HT-29 (cell line): ENCODE measurements at regions not wholly inside any gene's neighbourhood (a gene's known extent, or its start where the extent isn't known, plus 50 kb on each side); places are given as distances from the start of the nearest gene placed in this dataset.
A peak's percentile ranks its signal among the peaks of the same experiment; 100 is the strongest.
"Not testable (repeated sequence)": the region's sequence is repeated elsewhere in the genome, so short reads cannot be mapped to it uniquely, and the experiment has no call there.

Experiments used
- DNase-seq: peaks from one replicate; pipeline ENCODE4 v3.0.0-alpha.2; 2015; ENCODE audit warnings: low spot score

DNA sequence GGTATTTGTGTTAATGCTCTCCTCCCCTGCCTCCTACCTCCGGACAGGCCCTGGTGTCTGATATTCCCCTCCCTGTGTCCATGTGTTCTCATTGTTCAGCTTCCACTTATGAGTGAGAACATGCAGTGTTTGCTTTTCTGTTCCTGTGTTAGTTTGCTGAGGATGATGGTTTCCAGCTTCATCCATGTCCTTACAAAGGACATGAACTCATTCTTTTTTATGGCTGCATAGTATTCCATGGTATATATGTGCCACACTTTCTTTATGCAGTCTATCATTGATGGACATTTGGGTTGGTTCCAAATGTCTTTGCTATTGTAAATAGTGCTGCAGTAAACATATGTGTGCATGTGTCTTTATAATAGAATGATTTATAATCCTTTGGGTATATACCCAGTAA lies 105.2 kb upstream of the SNX2 start:
- DNase-seq, result not testable (repeated sequence)

DNA sequence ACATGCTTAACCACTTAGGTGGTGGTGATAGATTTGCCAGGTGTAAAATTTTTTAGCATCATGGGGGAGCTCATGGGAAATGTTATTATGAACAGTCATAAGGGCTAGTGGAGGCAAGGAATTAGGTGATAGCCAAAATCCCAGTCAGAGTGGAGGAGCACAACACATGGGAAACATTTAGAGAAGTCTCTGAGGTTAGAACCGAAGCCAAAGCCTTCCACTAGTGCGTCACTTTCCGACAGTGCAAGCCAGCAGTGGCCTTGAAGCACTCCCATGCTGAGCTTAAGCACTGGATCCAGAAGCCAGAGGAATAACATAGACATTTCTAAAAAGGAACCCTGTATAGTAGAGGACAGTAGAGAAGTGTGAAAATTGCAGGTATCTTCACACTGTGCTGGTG lies 101.5 kb upstream of the SNX2 start:
- no peak for DNase-seq

DNA sequence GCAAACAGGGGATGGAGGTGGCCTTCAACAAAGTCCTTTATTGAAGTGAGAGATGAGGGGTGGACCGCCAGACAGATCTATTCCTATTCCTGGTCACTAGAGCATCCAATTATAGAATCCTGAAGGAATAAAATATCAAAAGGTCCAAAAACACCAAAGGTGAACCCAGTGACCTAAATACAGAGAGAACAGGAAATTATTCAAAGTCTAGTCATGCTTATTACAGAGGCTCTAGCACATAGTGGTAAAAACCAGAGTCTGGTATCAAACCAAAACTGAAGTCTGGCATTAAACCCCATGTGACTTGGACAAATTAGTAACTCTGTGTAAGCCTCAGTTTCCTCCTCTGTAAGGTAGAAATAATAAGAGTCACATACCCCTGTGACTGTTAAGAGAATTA lies 100.5 kb upstream of the SNX2 start:
- no peak for DNase-seq

DNA sequence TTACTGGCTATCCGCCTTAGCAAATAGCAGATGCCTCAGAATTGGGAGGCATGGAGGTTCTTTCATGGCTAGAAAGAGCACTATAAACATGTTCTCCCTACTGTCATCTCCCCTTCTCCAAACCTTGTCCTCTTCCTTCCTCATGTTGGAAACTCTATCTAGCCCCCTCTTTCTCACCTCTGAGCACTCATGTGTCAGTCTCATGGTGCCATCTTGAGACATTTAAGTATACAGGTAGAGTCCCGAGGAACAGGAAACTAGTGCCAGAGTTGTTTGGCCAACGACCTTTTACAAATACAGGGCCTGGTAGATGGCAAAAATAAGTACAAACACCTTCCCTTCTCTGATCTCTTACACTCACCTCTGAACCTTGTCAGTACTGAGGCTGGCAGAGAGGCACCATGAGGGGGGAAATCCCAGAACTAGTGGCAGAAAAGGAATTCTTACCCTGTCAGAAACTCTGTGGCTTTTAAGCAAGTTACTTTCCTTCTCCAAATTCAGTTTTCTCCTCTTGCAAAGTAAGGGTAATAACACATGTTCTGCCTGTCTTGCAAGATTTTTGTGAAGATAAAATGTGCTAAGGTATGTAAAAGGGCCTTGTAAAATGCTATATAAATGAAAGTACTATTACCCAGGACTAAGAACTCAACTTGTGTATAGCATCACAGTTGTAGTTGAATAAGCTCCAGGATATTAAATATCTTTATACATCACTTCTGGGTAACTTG lies 94.1 kb upstream of the SNX2 start:
- DNase-seq, result no peak

DNA sequence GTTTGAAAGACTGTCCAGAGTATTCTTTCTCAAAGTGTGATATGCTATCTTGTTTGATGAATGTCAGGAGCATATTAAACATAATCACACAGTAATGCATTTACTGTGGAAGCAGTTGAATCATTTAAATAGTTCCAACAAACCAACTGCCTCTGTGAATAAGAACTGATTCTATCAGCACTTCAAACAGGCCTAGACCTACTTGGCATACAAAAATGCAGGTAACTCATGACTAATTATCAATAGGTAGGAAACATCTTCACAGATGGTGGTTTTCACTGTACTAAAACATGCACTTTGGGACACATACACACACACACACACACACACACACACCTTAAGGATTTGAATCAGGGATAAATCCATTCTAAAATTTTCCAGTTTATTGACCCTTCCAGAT lies 91.2 kb upstream of the SNX2 start:
- DNase-seq, result no peak

DNA sequence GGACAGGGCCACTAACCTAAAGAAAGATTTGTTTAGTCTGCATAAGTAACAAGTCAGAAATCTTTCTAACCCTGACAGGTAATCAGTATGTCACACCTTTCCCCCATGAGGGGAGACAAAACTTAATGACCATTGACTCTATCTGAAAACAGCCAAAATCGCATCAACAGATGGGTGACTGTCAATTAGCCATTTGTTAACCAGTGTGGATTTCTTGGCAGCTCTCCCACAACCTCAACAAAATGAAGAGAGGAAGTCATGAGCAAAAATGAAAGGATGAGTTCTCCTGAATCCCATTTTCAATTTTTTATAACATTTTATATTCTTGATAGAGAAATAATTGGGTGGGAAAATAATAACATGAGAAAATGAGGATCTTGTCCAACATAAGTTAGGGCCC lies 84.6 kb upstream of the SNX2 start:
- no peak for DNase-seq

DNA sequence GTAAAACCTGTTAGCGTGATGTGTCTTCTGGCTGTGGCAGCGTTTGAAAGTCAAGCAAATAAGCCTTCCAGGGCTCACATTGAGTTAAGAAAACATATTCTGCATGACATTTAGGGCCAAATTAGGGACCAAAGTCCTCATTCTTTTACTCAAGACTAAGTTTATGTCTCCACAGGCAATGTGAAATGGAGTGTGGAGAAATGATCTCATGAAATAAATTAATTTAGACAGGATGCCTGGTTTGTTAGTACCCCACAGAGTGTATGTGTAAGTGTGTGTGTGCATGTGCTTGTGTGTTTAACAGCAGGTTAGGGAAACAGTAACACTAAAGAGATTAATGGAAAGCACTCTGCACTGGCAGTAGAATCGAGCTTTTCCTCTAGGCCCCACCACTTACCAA lies 82.9 kb upstream of the SNX2 start:
- no peak for DNase-seq

DNA sequence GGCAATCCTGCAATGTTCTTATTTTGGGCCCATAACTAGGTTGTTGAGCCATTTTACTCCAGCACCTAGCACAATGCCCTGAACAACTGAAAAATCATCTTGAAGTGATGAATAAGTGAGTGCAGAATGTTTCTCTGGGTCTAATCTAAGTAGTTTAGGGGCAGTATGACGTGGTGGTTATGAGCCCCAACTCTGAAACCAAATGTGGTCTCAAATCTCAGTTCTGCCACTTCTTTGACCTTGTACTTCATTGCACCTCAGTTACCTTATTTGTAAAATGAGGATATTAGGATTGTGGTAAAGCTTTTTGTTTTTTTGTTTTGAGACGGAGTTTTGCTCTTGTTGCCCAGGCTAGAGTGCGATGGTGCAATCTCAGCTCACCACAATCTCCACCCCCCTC lies 80.9 kb upstream of the SNX2 start:
- DNase-seq, result no peak

DNA sequence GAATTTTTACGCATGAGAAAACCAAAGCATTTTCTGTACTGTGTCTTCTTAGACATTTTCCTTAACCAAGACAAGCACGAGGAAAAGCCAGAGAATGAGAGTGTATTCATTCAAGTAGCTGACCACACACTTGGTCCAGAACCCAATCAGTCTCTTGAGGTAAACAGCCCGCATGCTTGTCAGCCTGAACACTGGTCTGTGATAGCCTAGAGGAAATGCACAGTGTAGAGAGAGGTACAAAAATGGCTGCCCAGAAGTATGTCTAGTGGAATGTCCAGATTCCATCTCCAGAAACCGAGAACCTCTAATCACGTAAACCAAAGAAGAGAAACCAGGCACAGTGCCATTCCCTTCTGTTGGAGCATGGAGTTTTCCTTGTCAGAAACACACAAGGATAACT lies 80.0 kb upstream of the SNX2 start:
- DNase-seq, result no peak

DNA sequence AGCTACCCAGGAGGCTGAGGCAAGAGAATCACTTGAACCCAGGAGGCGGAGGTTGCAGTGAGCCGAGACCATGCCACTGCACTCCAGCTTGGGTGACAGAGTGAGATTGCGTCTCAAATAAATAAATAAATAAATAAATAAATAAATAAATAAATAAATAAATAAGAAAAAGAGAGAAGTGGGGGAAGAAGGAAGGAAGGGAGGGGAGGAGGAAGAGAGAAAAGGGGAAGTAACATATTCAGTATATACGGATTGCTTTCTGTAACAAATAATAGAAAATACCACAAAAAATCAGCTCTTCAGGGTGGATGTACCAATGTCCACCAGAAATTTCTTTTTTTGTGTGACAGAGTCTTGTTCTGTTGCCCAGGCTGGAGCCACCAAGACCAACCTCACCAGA lies 78.1 kb upstream of the SNX2 start:
- DNase-seq, result not testable (repeated sequence)

DNA sequence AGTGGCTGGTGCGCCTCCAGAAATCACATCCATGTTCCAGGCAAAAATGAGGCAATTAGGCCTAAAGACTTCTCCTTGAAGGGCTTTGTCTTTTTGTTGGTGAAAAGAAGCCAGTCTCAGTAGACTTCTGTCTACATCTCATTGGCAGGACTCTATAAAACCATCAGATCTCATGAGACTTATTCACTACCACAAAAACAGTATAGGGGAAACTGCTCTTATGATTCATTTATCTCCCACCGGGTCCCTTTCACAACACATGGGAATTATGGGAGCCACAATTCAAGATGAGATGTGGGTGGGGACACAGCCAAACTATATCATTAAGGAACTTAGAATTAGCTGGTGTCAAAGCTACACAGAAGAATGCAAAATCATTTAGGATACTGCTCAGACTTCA lies 77.7 kb upstream of the SNX2 start:
- no peak for DNase-seq

DNA sequence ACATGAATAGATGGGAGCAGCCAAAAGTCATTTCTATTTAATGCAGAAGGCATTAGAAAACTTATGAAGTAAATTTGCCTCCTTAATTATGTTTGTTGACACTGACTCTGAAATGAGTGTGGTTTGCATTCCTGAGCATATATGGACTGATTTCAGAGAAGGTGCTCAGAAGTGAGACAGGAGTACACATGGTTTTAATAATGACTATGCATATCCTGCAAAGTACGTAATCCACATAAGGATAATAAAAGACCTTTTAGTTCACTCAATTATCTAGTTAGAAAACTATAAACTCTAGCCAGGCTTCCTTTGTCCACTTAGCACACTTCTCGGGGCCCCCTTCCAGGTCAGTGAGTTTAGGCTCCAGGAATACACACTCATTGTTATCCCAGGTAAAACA lies 75.7 kb upstream of the SNX2 start:
- DNase-seq, result no peak

DNA sequence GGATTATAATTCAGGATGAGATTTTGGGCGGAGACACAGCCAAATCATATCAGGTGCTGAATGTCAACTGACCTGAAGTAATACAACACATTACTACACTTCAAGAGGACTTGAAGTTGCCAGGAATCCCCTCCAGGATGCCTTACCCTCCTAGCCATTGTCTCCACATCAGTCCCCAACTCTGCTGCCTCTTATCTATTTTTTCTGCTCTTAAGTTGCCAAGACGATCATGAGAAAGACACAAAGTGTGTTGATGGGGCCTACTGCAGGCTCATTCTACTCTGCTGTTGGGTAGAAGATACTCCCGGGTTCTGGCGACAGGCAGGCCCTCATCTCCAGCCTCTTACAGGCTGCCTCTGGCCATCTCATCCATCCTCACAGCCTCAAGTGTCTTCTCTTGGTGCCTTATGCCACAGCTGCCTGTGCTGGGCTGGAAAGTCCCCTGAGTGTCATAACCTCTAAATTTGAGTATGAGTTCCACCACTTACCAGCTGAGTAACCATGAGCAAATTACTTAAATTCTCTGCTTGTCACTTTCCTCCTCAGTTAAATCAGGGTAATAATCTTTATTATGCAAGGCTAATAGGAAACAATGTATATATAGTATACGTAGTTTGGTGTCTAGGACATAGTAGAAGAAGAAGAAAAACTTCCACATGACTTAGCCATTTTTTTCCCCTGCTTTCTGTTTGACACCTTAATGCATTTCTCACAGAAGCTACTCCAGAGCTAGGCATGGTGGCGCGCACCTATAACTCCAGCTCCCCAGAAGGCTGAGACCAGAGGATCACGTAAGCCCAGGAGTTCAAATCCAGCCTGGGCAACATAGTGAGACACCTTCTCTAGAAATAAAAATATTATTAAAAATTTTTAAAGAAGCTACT lies 73.0 kb upstream of the SNX2 start:
- no peak for DNase-seq

DNA sequence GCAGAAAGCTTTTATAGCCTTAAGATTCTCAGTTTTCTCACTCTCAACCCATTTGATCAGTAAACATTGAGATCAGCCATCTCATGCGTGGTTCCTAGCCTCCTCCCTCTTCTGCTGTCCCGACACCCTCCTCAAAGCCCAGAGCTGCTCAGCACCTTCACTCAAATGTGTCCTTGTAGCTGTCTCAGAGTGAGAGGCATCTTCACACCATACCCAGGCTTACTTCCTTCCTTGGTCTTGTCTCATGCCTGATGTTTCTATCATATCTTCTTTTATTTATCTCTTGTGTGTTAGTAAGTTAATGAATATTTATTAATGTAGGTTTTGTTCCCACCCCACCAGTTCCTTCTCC lies 72.4 kb upstream of the SNX2 start:
- DNase-seq, result no peak

DNA sequence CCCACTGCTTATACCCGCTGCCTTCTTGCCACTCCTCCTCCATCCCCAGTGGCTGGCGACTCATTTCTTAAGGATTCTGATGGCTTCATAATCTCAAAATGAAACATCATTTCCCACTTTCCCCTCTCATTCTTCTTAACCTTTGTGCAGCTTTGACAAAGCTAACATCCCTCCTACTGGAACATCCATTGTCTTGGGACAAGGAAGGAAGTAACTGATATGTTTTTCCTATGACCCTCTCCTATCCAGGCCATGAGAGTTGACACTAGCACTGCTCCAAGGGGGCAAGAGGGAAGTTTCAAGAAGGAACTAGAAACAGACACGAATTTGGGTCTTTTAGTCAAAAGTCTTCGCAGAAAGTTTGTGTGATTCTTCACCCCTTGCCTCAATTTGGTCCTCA lies 71.7 kb upstream of the SNX2 start:
- DNase-seq, result no peak

DNA sequence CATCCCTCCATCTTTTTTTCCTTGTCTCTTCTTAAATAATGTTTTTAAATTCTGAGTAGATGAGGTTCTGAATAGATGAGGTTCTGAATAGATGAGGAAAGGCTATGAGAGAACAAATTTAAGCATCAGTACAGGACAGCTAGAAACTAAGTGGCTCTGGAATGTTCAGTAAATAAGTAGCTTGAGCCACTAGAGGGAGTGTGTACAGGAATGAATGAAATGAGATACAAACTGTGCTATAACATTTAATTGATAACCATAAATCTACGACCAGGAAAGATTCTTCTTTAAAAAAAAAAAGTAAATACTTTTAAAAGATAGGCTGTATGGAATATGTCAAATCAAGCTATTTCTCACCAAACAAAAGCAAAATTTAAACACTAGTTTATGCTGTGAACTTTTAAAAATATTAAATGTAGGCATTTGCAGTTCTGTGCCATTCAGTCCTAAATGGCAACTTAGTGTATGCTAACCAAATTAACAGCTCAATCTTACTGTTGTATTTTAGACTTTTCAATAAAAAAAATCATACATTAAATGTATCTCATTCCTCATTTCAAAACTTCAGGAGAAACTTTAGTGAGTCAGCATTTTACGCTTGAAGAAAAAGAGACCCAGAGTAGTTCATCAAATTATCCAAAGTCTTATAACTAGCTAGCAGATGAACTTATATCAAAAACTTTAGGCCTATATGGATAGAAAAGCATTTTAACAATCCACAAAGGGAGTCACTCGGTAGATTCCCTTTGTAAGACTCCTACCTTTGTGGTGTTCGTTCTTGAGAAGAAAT lies 70.4 kb upstream of the SNX2 start:
- peak; percentile 52 for DNase-seq

DNA sequence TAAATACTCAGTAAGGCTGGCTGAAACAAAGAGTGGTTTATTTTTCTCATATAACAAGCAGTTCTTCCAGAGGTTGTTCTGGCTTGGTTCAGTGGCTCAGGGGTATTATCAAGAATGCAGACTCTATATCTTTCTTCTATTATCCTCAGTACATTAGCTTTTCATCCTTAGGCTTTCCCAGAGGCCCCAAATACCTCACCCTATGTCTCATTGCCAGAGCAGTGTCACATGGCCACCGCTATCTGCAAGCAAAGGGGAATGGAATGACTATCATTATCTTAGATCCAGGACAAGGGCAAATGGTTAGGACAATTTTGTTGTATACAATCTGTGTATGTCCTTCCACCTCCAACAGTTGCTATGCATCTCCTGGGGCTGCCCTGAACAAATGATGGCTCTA lies 69.0 kb upstream of the SNX2 start:
- DNase-seq, result no peak

DNA sequence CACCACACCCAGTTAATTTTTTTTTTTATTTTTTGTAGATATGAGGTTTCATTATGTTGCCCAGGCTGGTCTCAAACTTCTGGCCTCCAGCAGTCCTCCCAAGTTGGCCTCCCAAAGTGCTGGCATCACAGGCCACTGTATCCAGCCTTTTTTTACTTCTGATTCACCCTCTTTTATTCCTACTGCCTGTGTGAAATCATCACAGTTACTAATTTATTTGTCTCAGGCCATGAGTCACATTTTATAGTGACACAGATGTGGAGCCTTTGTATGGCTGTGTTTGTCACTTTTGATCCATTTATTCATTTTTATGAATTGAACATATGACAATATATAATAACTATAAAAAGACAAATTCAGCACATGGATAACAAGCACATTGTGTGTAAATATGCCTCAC lies 67.1 kb upstream of the SNX2 start:
- DNase-seq, result no peak

DNA sequence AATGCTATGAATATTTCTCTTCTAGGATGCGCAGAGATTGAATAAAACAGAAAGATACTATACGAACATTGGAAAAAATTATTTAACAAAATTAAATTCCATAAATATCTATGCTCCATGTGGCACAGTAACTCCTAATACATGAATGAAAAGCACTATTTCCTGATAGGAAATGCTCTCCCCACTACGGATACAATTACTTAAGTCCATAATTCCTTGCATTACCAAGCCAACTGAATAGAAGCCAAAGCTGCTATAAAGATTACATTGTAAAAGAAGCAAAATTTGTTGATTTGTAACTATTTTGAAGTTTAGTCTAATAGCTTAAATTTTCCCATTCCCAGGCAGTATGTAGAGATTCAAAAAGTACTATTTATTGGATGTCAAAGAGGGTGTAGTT lies 61.8 kb upstream of the SNX2 start:
- DNase-seq, result no peak

DNA sequence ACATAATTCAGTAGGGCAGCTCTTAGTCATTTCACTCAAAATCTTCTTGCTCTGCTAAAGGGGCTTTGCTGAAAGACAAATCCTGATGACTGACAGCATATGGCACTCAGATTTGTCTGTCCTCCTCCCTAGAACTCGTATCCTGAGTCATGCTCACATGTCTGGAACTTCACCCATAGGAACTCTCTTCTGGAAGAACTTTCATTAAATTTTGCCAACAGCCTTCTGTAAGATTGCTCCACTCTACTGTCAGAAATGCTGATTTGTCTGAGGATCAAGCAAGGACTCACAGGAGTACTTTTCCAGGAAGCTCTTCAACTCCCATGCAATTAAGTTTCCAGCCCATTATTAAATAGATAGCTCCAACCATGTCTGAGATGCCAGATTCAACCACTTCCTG lies 59.8 kb upstream of the SNX2 start:
- no peak for DNase-seq

DNA sequence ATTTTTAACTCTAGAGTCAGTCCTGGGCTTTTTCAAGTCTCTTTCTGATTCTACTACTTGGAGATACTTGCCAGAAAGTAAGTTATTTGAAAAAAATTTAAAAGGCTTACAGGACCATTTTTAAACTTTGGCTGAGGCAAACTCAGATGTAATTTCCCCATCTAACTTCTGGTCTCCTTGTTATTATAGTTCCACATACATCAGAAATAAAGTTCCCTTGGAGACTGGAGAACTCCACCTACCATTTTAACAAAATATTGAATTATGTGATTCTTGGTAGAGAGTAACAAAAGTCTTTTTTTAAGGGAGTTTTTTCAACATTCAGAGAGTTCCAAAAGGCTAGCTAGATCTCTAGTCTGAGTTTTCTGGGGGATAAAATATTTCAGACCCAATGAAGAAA lies 56.3 kb upstream of the SNX2 start:
- no peak for DNase-seq

DNA sequence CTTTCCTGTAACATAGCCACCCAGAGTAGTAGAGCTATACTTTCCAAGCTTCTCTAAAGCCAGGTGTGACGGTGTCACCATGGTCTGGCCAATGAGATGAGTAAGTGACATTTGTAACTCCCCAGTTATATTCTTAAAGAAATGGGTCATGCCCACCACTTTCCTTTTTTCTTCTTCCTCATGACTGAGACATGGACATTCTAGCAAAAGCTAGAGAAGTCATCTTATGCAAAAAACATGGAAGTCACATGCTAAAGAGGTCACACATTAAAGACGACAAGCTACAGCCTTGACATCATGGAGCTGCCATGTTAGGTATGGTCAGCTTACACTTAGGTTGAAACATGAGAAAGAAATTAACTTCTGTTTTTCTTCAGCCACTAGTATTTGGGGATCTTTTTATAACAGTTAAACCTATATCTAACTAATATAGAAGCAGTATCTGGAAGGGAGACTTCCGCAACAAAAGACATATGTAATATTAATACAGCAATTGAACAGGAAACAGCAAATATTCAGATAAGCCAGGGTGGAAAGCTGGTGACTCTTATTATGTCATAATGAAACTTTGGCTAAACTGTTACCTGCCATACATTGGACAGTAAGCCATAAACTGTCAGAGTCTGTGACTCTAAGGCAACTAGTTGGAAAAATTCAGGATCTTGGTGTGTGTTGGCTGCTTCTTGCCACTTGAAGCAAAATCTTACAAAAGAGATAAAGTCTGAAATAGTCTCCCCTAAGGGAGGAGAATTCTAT lies 54.7 kb upstream of the SNX2 start:
- DNase-seq, result no peak
